Heart left ventricle (tissue), 13 donors: ENCODE measurements at regions not wholly inside any gene's neighbourhood (a gene's known extent, or its start where the extent isn't known, plus 50 kb on each side); places are given as distances from the start of the nearest gene placed in this dataset.

Experiments
- POLR2A ChIP-seq, 2 donors: fragments of 450-650 bp; IDR thresholded peaks; one replicate each; pipeline ENCODE4 v1.6.1; 2017; ENCODE audit warnings: antibody characterized with exemption in 2 of 2, mild to moderate bottlenecking in 2 of 2, moderate library complexity in 2 of 2
- TF ChIP-seq, protein P1 (sequence below), 12 donors: fragments of 200-600 bp; sonication (generic) in 4 of 12; IDR thresholded peaks; one replicate each; pipeline versions ENCODE4 v1.5.0 to v1.8.0; 2018 to 2022; ENCODE audit warnings: antibody characterized with exemption in 12 of 12, mild to moderate bottlenecking in 5 of 12
- donor health status: ischemic (EF 13 %, LVEDD 7.1; RV severe dilation, severe dysfunction).
- donor health status: DM: no; HTN: yes; CAD: no.
- donor health status: DM: no; HTN: no; CAD: no.
- donor health status: ischemic (EF 25% LVEDD 6.9; RV normal size, moderate dysfunction).
- donor health status: ischemic (EF 25% LVEDD 5.7; RV mildly dilated, moderate dysfunction).
- donor health status: ischemic (EF 35%, LVEDD 5.7; RV mildly dilated, moderate dysfunction).
- donor health status: nonischemic (EF 11% LVEDD 7.7; RV severe dilation, severe dysfunction).
- donor health status: DM: yes; HTN: yes; CAD: no.
- donor health status: PGD.
- donor health status: ischemic (EF 29% LVEDD 5.4; RV normal size, mild dysfunction).
- donor health status: nonischemic (EF 23%, LVEDD 6.1; RV moderate dilation, normal function).

DNA sequence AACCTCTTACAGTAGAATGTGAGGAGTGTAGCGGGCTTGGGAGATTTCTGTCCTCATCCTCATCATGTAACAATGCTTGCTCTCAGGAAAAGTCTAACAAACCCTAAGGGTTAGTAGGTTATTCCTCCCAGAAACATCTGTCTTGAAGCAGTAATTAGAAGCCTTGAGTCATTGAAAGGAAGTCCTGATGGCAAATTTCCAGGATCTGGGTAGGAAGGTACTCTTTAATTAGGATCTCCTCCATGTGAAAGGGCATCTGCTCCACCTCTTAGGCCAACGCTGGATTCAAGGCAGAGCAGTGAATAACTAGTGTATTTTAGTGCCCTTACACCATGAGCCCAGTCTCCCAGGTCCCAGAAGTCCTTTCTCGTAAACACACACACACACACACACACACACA, 106.6 kb upstream of the BARHL2 start:
- no peak for TF ChIP-seq POLR2A (IDR thresholded peaks at IDR 0.05)
- TF ChIP-seq, protein P1, sequence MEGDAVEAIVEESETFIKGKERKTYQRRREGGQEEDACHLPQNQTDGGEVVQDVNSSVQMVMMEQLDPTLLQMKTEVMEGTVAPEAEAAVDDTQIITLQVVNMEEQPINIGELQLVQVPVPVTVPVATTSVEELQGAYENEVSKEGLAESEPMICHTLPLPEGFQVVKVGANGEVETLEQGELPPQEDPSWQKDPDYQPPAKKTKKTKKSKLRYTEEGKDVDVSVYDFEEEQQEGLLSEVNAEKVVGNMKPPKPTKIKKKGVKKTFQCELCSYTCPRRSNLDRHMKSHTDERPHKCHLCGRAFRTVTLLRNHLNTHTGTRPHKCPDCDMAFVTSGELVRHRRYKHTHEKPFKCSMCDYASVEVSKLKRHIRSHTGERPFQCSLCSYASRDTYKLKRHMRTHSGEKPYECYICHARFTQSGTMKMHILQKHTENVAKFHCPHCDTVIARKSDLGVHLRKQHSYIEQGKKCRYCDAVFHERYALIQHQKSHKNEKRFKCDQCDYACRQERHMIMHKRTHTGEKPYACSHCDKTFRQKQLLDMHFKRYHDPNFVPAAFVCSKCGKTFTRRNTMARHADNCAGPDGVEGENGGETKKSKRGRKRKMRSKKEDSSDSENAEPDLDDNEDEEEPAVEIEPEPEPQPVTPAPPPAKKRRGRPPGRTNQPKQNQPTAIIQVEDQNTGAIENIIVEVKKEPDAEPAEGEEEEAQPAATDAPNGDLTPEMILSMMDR (IDR thresholded peaks at IDR 0.05) = no peak
